ENCODE measurements at regions not wholly inside any gene's neighbourhood (a gene's known extent, or its start where the extent isn't known, plus 50 kb on each side); places are given as distances from the start of the nearest gene placed in this dataset.

- Histone ChIP-seq H3K27ac (ENCODE audit: low read length) (no peak overlapping the region), H3K36me3 (ENCODE audit: insufficient read depth, low read length) (no peaks in the 10 kb centered on the region), H3K27me3 (ENCODE audit: insufficient read depth, low read depth, low read length) (no peaks in the 10 kb centered on the region), H3K4me3 (ENCODE audit: low read length) (no peak overlapping the region), H3K9ac (ENCODE audit: low read length) (no peak overlapping the region), H3K9me3 (ENCODE audit: low read length) (no peaks in the 10 kb centered on the region), H3K9me2 (ENCODE audit: insufficient read depth, low read length) (no peaks in the 10 kb centered on the region), H3F3A (ENCODE audit: insufficient read depth, low read length, poor library complexity, severe bottlenecking) (no peaks in the 10 kb centered on the region), H3K79me2 (replicated peaks; ENCODE audit: insufficient read depth, low read length) (no peaks in the 10 kb centered on the region), H2AFZ (ENCODE audit: low read depth, low read length) (no peak overlapping the region), H4K20me1 (ENCODE audit: insufficient read depth) (no peaks in the 10 kb centered on the region), H3K4me2 (ENCODE audit: low read length) (no peak overlapping the region)
- TF ChIP-seq REST (IDR thresholded peaks at IDR 0.05; ENCODE audit: borderline replicate concordance) (no peak), EZH2 (IDR thresholded peaks at IDR 0.05; ENCODE audit: borderline replicate concordance, insufficient read depth, low read length, poor library complexity, severe bottlenecking) (no peak), MXI1 (conservative IDR thresholded peaks at IDR 0.05; ENCODE audit: poor library complexity, severe bottlenecking) (no peak), SMC3 (conservative IDR thresholded peaks at IDR 0.05; ENCODE audit: poor library complexity) (no peak), CTCF (IDR thresholded peaks at IDR 0.05; ENCODE audit: poor library complexity, severe bottlenecking) (no peak), TAF1 (IDR thresholded peaks at IDR 0.05; ENCODE audit: low read depth) (no peak), POLR2AphosphoS5 (IDR thresholded peaks at IDR 0.05) (no peak), EP300 (conservative IDR thresholded peaks at IDR 0.05; ENCODE audit: poor library complexity, severe bottlenecking) (no peak), RAD21 (conservative IDR thresholded peaks at IDR 0.05) (no peak)
Observed at GRCh38 chr1:73854527-73854926, 343.4 kb downstream of the LRRIQ3 start.

GRCh38 chr1:73842436-73842835 lies 355.5 kb downstream of the LRRIQ3 start:
- no peaks in the 10 kb centered on the region for H3K9me2 ChIP-seq (ENCODE audit: insufficient read depth, low read length)
- H3K27me3 ChIP-seq (ENCODE audit: insufficient read depth, low read depth, low read length), result no peaks in the 10 kb centered on the region
- no peaks in the 10 kb centered on the region for H3K79me2 ChIP-seq (replicated peaks; ENCODE audit: insufficient read depth, low read length)
- no peaks in the 10 kb centered on the region for H3K9me3 ChIP-seq (ENCODE audit: low read length)
- H3K4me3 ChIP-seq (ENCODE audit: low read length), result no peak overlapping the region
- H3K36me3 ChIP-seq (ENCODE audit: insufficient read depth, low read length), result no peaks in the 10 kb centered on the region
- no peak overlapping the region for H3K27ac ChIP-seq (ENCODE audit: low read length)
- H2AFZ ChIP-seq (ENCODE audit: low read depth, low read length), result no peak overlapping the region
- no peak for TF ChIP-seq EP300 (conservative IDR thresholded peaks at IDR 0.05; ENCODE audit: poor library complexity, severe bottlenecking)
- no peak for TF ChIP-seq MXI1 (conservative IDR thresholded peaks at IDR 0.05; ENCODE audit: poor library complexity, severe bottlenecking)
- TF ChIP-seq POLR2AphosphoS5 (IDR thresholded peaks at IDR 0.05), result no peak
- no peak for TF ChIP-seq TAF1 (IDR thresholded peaks at IDR 0.05; ENCODE audit: low read depth)
- TF ChIP-seq EZH2 (IDR thresholded peaks at IDR 0.05; ENCODE audit: borderline replicate concordance, insufficient read depth, low read length, poor library complexity, severe bottlenecking), result no peak
- no peak for TF ChIP-seq REST (IDR thresholded peaks at IDR 0.05; ENCODE audit: borderline replicate concordance)
- TF ChIP-seq RAD21 (conservative IDR thresholded peaks at IDR 0.05), result no peak
- TF ChIP-seq CTCF (IDR thresholded peaks at IDR 0.05; ENCODE audit: poor library complexity, severe bottlenecking), result no peak
- no peak for TF ChIP-seq SMC3 (conservative IDR thresholded peaks at IDR 0.05; ENCODE audit: poor library complexity)
- no peak overlapping the region for H3K4me2 ChIP-seq (ENCODE audit: low read length)
- no peaks in the 10 kb centered on the region for H4K20me1 ChIP-seq (ENCODE audit: insufficient read depth)
- no peak overlapping the region for H3K9ac ChIP-seq (ENCODE audit: low read length)
- H3F3A ChIP-seq (ENCODE audit: insufficient read depth, low read length, poor library complexity, severe bottlenecking), result no peaks in the 10 kb centered on the region
